Astrocyte of the spinal cord (primary cell): ENCODE measurements at regions not wholly inside any gene's neighbourhood (a gene's known extent, or its start where the extent isn't known, plus 50 kb on each side); places are given as distances from the start of the nearest gene placed in this dataset.
A peak's percentile ranks its signal among the peaks of the same experiment; 100 is the strongest.

Experiments used
- DNase-seq: peaks from one replicate; pipeline ENCODE4 v3.0.0; 2011; ENCODE audit warnings: low read depth, low spot score
- H3K4me3 ChIP-seq: 2 replicates; pipeline ENCODE4 v1.5.1; 2011; ENCODE audit warnings: low read depth, mild to moderate bottlenecking, low read length, moderate library complexity
- in situ Hi-C: cut with HindIII; loops from 2 replicates; pipeline ENCODE4 v1.10.0; 2017; ENCODE audit warnings: low sequenced_read_pairs
- TF ChIP-seq, protein P1 (sequence below): IDR thresholded peaks from 2 replicates; pipeline ENCODE4 v1.5.1; 2012; ENCODE audit warnings: low read depth, mild to moderate bottlenecking, low read length, inconsistent platforms

DNA sequence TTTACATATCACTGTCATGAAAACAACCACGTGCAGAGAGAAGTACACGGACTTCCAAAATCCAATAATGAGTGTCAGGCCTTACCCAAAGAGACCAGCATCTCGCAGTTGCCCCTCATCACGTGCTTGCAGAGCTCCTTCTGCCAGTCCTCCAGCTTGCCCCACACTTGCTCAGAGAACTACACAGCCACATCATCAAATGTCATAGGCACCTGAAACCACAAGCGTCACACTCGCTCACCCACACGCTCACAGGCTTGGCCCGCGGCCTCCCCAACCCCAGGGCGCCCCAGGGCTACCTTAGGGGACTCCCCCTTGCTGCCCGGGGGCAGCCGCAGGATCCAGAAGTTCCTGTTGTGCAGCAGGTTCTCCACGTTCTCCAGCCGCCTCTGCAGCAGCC lies 123.4 kb upstream of the ZNF746 start:
- in situ Hi-C loops: no loop called here
- DNase-seq: no peak

DNA sequence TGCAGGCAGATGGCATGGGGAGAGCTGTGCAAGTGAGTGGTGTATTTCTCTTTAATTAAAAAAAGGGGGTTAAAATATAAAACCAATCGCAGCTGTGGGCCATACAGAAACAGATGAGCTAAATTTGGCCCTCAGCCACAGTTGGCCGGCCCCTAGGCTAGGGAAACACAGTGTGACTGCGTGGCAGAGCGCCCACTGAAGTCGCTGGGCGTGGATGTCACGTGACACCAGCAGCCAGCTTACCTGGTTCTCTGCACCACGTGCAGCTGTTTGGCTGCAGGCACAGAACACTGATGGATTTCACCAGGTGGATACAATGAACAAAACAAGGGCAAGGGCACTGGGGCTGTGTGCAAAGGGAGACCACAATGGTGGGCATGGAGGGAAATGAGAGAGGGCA lies 119.3 kb upstream of the ZNF746 start:
- in situ Hi-C loops: no loop called here
- no peak overlapping the region for H3K4me3 ChIP-seq
- TF ChIP-seq, protein P1, sequence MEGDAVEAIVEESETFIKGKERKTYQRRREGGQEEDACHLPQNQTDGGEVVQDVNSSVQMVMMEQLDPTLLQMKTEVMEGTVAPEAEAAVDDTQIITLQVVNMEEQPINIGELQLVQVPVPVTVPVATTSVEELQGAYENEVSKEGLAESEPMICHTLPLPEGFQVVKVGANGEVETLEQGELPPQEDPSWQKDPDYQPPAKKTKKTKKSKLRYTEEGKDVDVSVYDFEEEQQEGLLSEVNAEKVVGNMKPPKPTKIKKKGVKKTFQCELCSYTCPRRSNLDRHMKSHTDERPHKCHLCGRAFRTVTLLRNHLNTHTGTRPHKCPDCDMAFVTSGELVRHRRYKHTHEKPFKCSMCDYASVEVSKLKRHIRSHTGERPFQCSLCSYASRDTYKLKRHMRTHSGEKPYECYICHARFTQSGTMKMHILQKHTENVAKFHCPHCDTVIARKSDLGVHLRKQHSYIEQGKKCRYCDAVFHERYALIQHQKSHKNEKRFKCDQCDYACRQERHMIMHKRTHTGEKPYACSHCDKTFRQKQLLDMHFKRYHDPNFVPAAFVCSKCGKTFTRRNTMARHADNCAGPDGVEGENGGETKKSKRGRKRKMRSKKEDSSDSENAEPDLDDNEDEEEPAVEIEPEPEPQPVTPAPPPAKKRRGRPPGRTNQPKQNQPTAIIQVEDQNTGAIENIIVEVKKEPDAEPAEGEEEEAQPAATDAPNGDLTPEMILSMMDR: no peak
- DNase-seq: no peak

More for the DNA sequence above, 123.4 kb upstream of the ZNF746 start:
- TF ChIP-seq, protein P1: no peak
- H3K4me3 ChIP-seq: no peak overlapping the region

DNA sequence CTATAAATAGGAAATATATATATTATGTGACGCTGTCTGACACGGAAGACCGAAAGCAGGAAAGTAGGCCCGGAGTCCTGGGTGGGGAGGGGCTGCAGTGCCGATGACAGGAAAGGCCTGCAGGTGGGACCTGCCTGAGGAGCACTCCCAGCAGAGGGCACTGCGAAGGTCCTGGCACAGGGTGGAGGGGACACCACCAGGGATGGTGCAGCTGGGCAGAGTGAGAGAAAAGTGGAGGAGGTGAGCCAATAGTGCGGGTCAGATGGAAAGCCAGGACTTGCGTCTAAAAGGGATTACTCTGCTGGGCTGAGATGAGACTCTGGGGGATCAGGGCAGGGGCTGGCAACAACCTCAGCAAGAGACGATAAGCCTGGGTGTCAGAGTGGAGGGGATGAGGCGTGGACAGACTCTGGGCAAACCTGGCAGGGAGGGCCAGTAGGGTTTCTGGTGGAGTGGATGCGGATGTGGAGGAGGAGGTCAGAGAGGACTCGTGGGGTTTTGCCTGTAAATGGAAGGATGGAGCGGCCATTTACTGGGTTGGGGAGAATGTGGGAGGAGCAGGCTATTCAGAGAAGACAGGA lies 118.2 kb upstream of the ZNF746 start:
- in situ Hi-C loops: no loop called here
- TF ChIP-seq, protein P1: peak; percentile 5
- no peak overlapping the region for H3K4me3 ChIP-seq
- no peak for DNase-seq

DNA sequence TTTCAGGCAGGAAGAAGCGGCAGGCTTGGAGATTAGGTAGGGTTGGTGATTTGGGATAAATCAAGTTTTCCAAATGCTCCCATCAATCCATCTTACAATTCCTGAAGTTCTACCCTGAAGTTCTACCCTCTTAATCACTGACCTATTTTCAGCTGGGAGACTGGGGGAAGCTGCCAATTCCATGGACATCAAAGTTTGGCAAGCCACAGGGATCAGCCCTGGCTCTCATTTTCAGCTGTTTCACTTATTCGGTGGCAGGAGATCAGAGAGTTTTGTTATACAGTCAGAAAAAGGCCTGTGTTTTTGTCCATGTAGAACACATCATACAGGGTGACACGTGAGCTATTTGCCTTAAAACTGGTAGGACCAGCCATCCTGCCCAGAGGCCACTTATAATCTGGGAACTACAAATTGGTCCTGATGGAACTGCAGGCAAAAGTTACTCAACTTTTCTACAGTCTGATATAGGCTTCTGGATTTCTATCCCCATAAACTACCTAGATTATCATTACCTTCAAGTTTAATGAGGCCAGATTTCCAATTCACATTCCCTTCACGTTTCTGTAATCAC lies 112.9 kb upstream of the ZNF746 start:
- no peak overlapping the region for H3K4me3 ChIP-seq
- peak; percentile 7 for DNase-seq
- in situ Hi-C loops: no loop called here
- TF ChIP-seq, protein P1: no peak

DNA sequence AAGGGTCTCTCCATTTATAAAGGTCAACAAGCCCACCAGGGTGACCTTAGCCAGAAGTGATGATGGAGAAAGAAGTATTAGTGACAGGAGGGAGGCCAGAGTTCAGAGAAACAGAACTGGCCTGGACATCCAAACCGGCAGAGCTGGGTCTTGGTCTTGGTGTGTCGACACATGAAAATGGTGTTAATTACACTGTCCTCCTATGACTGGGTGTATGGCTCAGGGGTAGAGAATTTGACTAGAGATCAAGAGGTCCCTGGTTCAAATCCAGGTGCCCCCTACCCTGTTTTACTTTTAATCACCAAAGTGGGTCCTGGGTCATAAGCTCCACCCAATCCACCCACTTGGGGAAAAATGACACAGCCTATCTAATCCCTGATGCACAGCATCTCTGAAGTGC lies 110.6 kb upstream of the ZNF746 start:
- DNase-seq: no peak
- in situ Hi-C loops: no loop called here
- TF ChIP-seq, protein P1: no peak
- H3K4me3 ChIP-seq: no peak overlapping the region

DNA sequence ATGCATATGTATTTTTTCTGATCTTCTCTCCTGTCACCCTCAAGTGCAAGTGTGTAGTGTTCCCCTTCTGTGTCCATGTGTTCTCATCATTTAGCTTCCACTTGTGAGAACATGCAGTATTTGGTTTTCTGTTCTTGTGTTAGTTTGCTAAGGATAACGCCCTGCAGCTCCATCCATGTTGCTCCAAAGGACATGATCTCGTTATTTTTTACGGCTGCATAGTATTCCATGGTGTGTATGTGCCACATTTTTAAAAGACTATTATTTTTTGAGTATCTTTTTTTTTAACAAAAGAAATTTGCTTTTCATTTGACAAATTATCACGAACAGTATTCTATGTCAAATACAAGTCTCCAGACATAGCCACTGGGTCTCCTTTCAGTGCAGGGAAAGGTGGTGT lies 110.1 kb upstream of the ZNF746 start:
- TF ChIP-seq, protein P1: no peak
- DNase-seq: no peak
- in situ Hi-C loops: no loop called here
- H3K4me3 ChIP-seq: no peak overlapping the region
